CD8-positive, alpha-beta memory T cell (primary cell): ENCODE measurements at regions not wholly inside any gene's neighbourhood (a gene's known extent, or its start where the extent isn't known, plus 50 kb on each side); places are given as distances from the start of the nearest gene placed in this dataset.

ENCODE experiments used
- CTCF ChIA-PET: fragments of 350-600 bp; sonication (Branson Sonifier 250); formaldehyde crosslinking; loops from one replicate; lab custom pipeline; 2021; ENCODE audit warnings: antibody characterized with exemption; lab: Charles Lee
- POLR2A ChIA-PET: fragments of 350-600 bp; sonication (Branson Sonifier 250); formaldehyde crosslinking; loops from one replicate; lab custom pipeline; 2021; ENCODE audit warnings: antibody characterized with exemption; lab: Charles Lee
- DNase-seq, 5 donors: peaks; one replicate each; pipeline versions ENCODE4 v3.0.0 to v3.0.0-alpha.2; 2020 to 2022; ENCODE audit warnings: mixed read lengths in 1 of 5
- H3K27ac ChIP-seq: one replicate; pipeline ENCODE4 v1.7.0; 2013; ENCODE audit warnings: low read depth, mild to moderate bottlenecking, low read length, moderate library complexity
- H3K27me3 ChIP-seq: 2 replicates; pipeline ENCODE4 v1.7.0; 2013; ENCODE audit warnings: low read length, mild to moderate bottlenecking; ENCODE audit not compliant: insufficient read depth, poor library complexity, severe bottlenecking
- H3K36me3 ChIP-seq: 2 replicates; pipeline ENCODE4 v1.7.0; 2013; ENCODE audit warnings: mild to moderate bottlenecking, low read length, moderate library complexity; ENCODE audit not compliant: insufficient read depth
- H3K4me1 ChIP-seq: 2 replicates; pipeline ENCODE4 v1.7.0; 2013; ENCODE audit warnings: mild to moderate bottlenecking, low read length, moderate library complexity; ENCODE audit not compliant: insufficient read depth
- H3K4me3 ChIP-seq: 2 replicates; pipeline ENCODE4 v1.7.0; 2013; ENCODE audit warnings: mild to moderate bottlenecking, low read length
- H3K9me3 ChIP-seq: 2 replicates; pipeline ENCODE4 v1.7.0; 2013; ENCODE audit warnings: mild to moderate bottlenecking, low read length
- H3K27ac Mint-ChIP-seq, 8 donors: one replicate each; pipeline ENCODE4 v1.8.0; 2020 to 2021; ENCODE audit warnings: mixed read lengths in 8 of 8, mild to moderate bottlenecking in 6 of 8, inconsistent platforms in 3 of 8, moderate library complexity in 3 of 8
- H3K27me3 Mint-ChIP-seq, 2 donors: one replicate each; pipeline ENCODE4 v1.8.0; 2020 to 2021; ENCODE audit warnings: mixed read lengths in 2 of 2, mild to moderate bottlenecking in 1 of 2, moderate library complexity in 1 of 2
- H3K36me3 Mint-ChIP-seq, 3 donors: one replicate each; pipeline ENCODE4 v1.8.0; 2020 to 2021; ENCODE audit warnings: mixed read lengths in 3 of 3, inconsistent platforms in 1 of 3, mild to moderate bottlenecking in 1 of 3
- H3K4me1 Mint-ChIP-seq, 3 donors: one replicate each; pipeline ENCODE4 v1.8.0; 2020 to 2021; ENCODE audit warnings: mixed read lengths in 3 of 3, inconsistent platforms in 1 of 3, mild to moderate bottlenecking in 1 of 3
- H3K4me3 Mint-ChIP-seq, 7 donors: one replicate each; pipeline ENCODE4 v1.8.0; 2020 to 2021; ENCODE audit warnings: mixed read lengths in 7 of 7, mild to moderate bottlenecking in 6 of 7, moderate library complexity in 4 of 7, inconsistent platforms in 2 of 7
- H3K9me3 Mint-ChIP-seq, 5 donors: one replicate each; pipeline ENCODE4 v1.8.0; 2020 to 2022; ENCODE audit warnings: mixed read lengths in 5 of 5, mild to moderate bottlenecking in 3 of 5, moderate library complexity in 2 of 5, inconsistent platforms in 1 of 5

GRCh38 chr13:60654415-60654814 lies 257.4 kb downstream of the TDRD3 start:
- H3K36me3 ChIP-seq: no peaks in the 10 kb centered on the region
- Mint-ChIP-seq H3K9me3 (peaks cover 0 to 2% (median 0%) of the 10 kb centered on the region in 5 donors), H3K27me3 (no peaks in the 10 kb centered on the region), H3K27ac (no peak overlapping the region), H3K36me3 (no peaks in the 10 kb centered on the region), H3K4me3 (no peak overlapping the region), H3K4me1 (no peaks in the 10 kb centered on the region)
- H3K4me1 ChIP-seq: no peaks in the 10 kb centered on the region
- H3K4me3 ChIP-seq: no peak overlapping the region
- H3K9me3 ChIP-seq: no peaks in the 10 kb centered on the region
- ChIA-PET POLR2A (no interaction called here), CTCF (no interaction called here)
- no peak for DNase-seq
- no peak overlapping the region for H3K27ac ChIP-seq
- no peaks in the 10 kb centered on the region for H3K27me3 ChIP-seq

DNA sequence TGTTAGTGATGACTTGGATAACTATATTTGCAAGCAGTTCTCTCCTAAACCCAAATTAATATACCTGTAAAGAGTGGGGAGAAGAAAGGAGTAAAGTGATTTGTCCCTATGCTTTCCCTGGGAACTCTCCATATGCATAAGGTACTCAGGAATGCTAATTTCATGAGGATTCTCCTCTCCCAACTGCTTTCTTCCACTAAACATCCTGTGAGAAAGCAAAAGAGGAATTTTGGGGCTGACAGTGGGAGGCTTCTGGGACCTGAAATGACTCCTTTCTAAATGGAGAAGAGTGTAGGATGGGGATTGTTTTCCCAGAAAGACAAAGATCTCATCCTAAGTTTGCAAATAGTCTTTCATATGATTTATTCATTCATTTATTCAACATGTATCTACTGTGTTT lies 250.5 kb downstream of the TDRD3 start:
- Histone ChIP-seq H3K9me3 (no peaks in the 10 kb centered on the region), H3K36me3 (no peaks in the 10 kb centered on the region), H3K4me3 (no peak overlapping the region), H3K27ac (no peak overlapping the region), H3K4me1 (no peaks in the 10 kb centered on the region), H3K27me3 (no peaks in the 10 kb centered on the region)
- no peak for DNase-seq
- H3K4me3 Mint-ChIP-seq: no peak overlapping the region
- ChIA-PET POLR2A (no interaction called here), CTCF (no interaction called here)
- no peak overlapping the region for H3K27ac Mint-ChIP-seq
- no peaks in the 10 kb centered on the region for H3K36me3 Mint-ChIP-seq
- H3K27me3 Mint-ChIP-seq: no peaks in the 10 kb centered on the region
- H3K9me3 Mint-ChIP-seq: peaks cover 0 to 2% (median 0%) of the 10 kb centered on the region in 5 donors
- no peaks in the 10 kb centered on the region for H3K4me1 Mint-ChIP-seq

GRCh38 chr13:60646620-60647019 lies 249.6 kb downstream of the TDRD3 start:
- H3K36me3 Mint-ChIP-seq: no peaks in the 10 kb centered on the region
- no peak for DNase-seq
- CTCF ChIA-PET: no interaction called here
- H3K4me1 ChIP-seq: no peaks in the 10 kb centered on the region
- H3K9me3 Mint-ChIP-seq: peaks cover 0 to 4% (median 0%) of the 10 kb centered on the region in 5 donors
- H3K9me3 ChIP-seq: no peaks in the 10 kb centered on the region
- no peaks in the 10 kb centered on the region for H3K27me3 Mint-ChIP-seq
- no peaks in the 10 kb centered on the region for H3K27me3 ChIP-seq
- H3K4me1 Mint-ChIP-seq: no peaks in the 10 kb centered on the region
- H3K27ac Mint-ChIP-seq: no peak overlapping the region
- no peaks in the 10 kb centered on the region for H3K36me3 ChIP-seq
- H3K27ac ChIP-seq: no peak overlapping the region
- no peak overlapping the region for H3K4me3 Mint-ChIP-seq
- POLR2A ChIA-PET: no interaction called here
- no peak overlapping the region for H3K4me3 ChIP-seq

- H3K27ac ChIP-seq: no peak overlapping the region
- H3K27me3 ChIP-seq: no peaks in the 10 kb centered on the region
- ChIA-PET CTCF (no interaction called here), POLR2A (no interaction called here)
- H3K4me1 Mint-ChIP-seq: no peaks in the 10 kb centered on the region
- DNase-seq: no peak
- no peak overlapping the region for H3K4me3 Mint-ChIP-seq
- H3K4me3 ChIP-seq: no peak overlapping the region
- H3K27me3 Mint-ChIP-seq: no peaks in the 10 kb centered on the region
- no peaks in the 10 kb centered on the region for H3K36me3 ChIP-seq
- H3K9me3 Mint-ChIP-seq: peaks cover 0 to 5% (median 0%) of the 10 kb centered on the region in 5 donors
- H3K4me1 ChIP-seq: no peaks in the 10 kb centered on the region
- no peak overlapping the region for H3K27ac Mint-ChIP-seq
- no peaks in the 10 kb centered on the region for H3K9me3 ChIP-seq
- H3K36me3 Mint-ChIP-seq: no peaks in the 10 kb centered on the region
These were observed 248.7 kb downstream of the TDRD3 start for GRCh38 chr13:60645676-60646075.

GRCh38 chr13:60642552-60642951 lies 245.5 kb downstream of the TDRD3 start:
- Histone ChIP-seq H3K4me1 (no peaks in the 10 kb centered on the region), H3K4me3 (no peak overlapping the region), H3K36me3 (no peaks in the 10 kb centered on the region), H3K27ac (no peak overlapping the region), H3K9me3 (no peaks in the 10 kb centered on the region), H3K27me3 (no peaks in the 10 kb centered on the region)
- Mint-ChIP-seq H3K27me3 (no peaks in the 10 kb centered on the region), H3K27ac (no peak overlapping the region), H3K4me1 (no peaks in the 10 kb centered on the region), H3K4me3 (no peak overlapping the region), H3K36me3 (no peaks in the 10 kb centered on the region), H3K9me3 (peaks cover 0 to 5% (median 0%) of the 10 kb centered on the region in 5 donors)
- ChIA-PET POLR2A (no interaction called here), CTCF (no interaction called here)
- no peak for DNase-seq

DNA sequence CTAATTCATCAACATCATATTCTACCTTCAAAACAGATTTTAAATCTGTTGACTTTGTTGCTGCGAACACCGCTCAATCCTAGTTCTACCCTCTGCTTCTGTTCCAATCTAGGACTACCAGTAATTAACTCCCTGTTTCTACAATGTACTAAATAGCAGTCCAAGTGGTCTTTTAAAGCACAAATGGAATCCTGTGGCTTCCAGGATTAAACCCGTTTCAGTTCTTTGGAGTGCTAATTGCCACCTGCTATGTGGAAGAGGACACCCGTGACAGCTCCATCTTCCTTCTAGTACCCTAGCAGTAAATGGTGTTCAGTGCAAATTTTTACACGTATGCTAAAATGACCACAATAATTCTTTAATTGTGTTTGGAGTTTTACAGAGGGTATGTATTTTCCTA lies 232.1 kb downstream of the TDRD3 start:
- H3K36me3 Mint-ChIP-seq: no peaks in the 10 kb centered on the region
- Histone ChIP-seq H3K27ac (no peak overlapping the region), H3K4me3 (no peak overlapping the region), H3K27me3 (no peaks in the 10 kb centered on the region), H3K36me3 (no peaks in the 10 kb centered on the region), H3K9me3 (no peaks in the 10 kb centered on the region), H3K4me1 (no peaks in the 10 kb centered on the region)
- H3K27ac Mint-ChIP-seq: no peak overlapping the region
- CTCF ChIA-PET: no interaction called here
- no peaks in the 10 kb centered on the region for H3K4me1 Mint-ChIP-seq
- peaks cover 4 to 11% of the 10 kb centered on the region in 2 donors for H3K27me3 Mint-ChIP-seq
- H3K4me3 Mint-ChIP-seq: no peak overlapping the region
- POLR2A ChIA-PET: no interaction called here
- DNase-seq: no peak
- peaks cover 0 to 3% (median 0%) of the 10 kb centered on the region in 5 donors for H3K9me3 Mint-ChIP-seq

DNA sequence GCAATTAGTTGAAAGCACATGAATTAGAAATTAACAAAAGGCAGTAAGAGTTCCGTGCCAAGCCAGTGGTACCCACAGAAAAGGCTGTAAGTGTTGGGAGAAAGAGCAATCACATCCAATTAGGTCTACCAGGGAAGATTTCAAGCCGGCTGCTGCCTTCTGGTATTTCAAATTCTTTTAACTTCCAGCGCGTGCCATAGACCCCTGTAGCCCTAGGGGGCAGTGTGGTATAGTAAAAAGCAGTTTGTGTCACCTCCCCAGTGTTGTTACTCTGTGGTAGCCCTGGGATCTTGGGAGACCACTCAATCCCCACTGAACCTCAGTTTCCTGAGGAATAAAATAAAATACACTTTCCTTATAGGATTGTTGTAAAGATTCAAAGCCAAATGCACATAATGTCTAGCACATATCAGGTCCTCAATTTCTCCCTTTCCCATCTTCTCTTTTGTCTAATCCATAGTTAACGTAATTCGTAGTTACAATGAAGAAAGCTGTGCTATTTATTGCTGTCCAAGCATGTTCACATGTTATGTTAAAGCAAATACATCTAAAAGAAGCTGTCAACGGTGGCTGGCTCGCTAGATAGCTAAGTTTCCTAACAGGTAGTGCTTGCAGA lies 230.2 kb downstream of the TDRD3 start:
- Mint-ChIP-seq H3K9me3 (peaks cover 0 to 2% (median 1%) of the 10 kb centered on the region in 5 donors), H3K27me3 (peaks cover 4 to 17% of the 10 kb centered on the region in 2 donors), H3K27ac (no peak overlapping the region), H3K36me3 (no peaks in the 10 kb centered on the region), H3K4me1 (no peaks in the 10 kb centered on the region), H3K4me3 (no peak overlapping the region)
- Histone ChIP-seq H3K9me3 (no peaks in the 10 kb centered on the region), H3K27me3 (no peaks in the 10 kb centered on the region), H3K4me1 (no peaks in the 10 kb centered on the region), H3K4me3 (no peak overlapping the region), H3K27ac (no peak overlapping the region), H3K36me3 (no peaks in the 10 kb centered on the region)
- DNase-seq: no peak
- ChIA-PET POLR2A (no interaction called here), CTCF (no interaction called here)
